ENCODE measurements at regions not wholly inside any gene's neighbourhood (a gene's known extent, or its start where the extent isn't known, plus 50 kb on each side); places are given as distances from the start of the nearest gene placed in this dataset.

DNA sequence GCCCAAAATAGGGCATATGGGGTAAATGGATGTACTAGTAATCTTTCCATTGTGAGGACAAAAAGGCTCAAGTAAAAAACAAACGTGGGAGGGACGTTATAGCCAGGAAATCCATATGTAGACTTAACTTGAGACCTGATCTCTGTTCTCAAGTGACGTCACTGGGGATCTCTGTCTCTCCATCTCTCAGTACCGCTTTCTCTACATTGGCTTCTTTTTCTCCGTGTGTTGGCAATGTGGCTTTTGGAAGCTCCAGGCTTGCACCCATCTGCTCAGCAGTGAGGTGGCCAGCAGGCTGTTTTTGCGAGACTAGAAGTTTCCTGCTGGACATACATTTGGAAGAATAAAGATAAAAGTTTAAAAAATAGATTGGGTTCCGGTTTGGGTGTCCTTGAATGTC is 66.0 kb upstream of the NRXN3 start:
- ChIA-PET CTCF (no interaction called here), POLR2A (no interaction called here)
- Mint-ChIP-seq H3K4me1 (no peaks in the 10 kb centered on the region), H3K27ac (no peak overlapping the region), H3K27me3 (peaks cover 8% of the 10 kb centered on the region), H3K4me3 (no peak overlapping the region), H3K9me3 (ENCODE audit: insufficient read depth) (no peaks in the 10 kb centered on the region)
- TF ChIP-seq EZH2 (IDR thresholded peaks at IDR 0.05; ENCODE audit: borderline replicate concordance, insufficient read depth, low read depth, low read length, poor library complexity, severe bottlenecking), result no peak
- TF ChIP-seq, protein P1, sequence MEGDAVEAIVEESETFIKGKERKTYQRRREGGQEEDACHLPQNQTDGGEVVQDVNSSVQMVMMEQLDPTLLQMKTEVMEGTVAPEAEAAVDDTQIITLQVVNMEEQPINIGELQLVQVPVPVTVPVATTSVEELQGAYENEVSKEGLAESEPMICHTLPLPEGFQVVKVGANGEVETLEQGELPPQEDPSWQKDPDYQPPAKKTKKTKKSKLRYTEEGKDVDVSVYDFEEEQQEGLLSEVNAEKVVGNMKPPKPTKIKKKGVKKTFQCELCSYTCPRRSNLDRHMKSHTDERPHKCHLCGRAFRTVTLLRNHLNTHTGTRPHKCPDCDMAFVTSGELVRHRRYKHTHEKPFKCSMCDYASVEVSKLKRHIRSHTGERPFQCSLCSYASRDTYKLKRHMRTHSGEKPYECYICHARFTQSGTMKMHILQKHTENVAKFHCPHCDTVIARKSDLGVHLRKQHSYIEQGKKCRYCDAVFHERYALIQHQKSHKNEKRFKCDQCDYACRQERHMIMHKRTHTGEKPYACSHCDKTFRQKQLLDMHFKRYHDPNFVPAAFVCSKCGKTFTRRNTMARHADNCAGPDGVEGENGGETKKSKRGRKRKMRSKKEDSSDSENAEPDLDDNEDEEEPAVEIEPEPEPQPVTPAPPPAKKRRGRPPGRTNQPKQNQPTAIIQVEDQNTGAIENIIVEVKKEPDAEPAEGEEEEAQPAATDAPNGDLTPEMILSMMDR (IDR thresholded peaks at IDR 0.05), result no peak
- H3K36me3 ChIP-seq (replicated peaks in 1 of 2; ENCODE audit: control extremely low read depth in 1 of 2, control insufficient read depth in 1 of 2, extremely low read depth in 1 of 2, insufficient read depth in 2 of 2, low read length in 1 of 2), result no peaks in the 10 kb centered on the region
- H3K79me2 ChIP-seq (ENCODE audit: control insufficient read depth, insufficient read depth, low read length), result no peaks in the 10 kb centered on the region
- no peak overlapping the region for H3K27ac ChIP-seq (ENCODE audit: low read length in 2 of 2)
- 72% methylated on average over 5 of the region's 7 CpGs for WGBS (ENCODE audit: insufficient coverage)
- no peaks in the 10 kb centered on the region for H3K27me3 ChIP-seq (replicated peaks in 1 of 4; ENCODE audit: control extremely low read depth in 1 of 4, control insufficient read depth in 3 of 4, insufficient read depth in 4 of 4, low read length in 3 of 4)
- no peak overlapping the region for H3K4me3 ChIP-seq (ENCODE audit: control extremely low read depth in 1 of 5, extremely low read depth in 1 of 5, insufficient read depth in 1 of 5, low read depth in 2 of 5, low read length in 4 of 5)
- ATAC-seq (ENCODE audit: low read depth) (no peak), DNase-seq (no peak)
- H3K4me1 ChIP-seq (ENCODE audit: control insufficient read depth in 2 of 2, insufficient read depth in 2 of 2, low read length in 2 of 2), result no peaks in the 10 kb centered on the region
- no peaks in the 10 kb centered on the region for H4K20me1 ChIP-seq (ENCODE audit: control insufficient read depth, insufficient read depth, low read length, poor library complexity, severe bottlenecking)
- no peak overlapping the region for H3K4me2 ChIP-seq (replicated peaks; ENCODE audit: low read depth, low read length, poor library complexity, severe bottlenecking)
- H3K9me3 ChIP-seq (ENCODE audit: control extremely low read depth in 1 of 3, control insufficient read depth in 2 of 3, insufficient read depth in 1 of 3, low read length in 2 of 3), result no peaks in the 10 kb centered on the region
- no peak overlapping the region for H2AFZ ChIP-seq (ENCODE audit: insufficient read depth, low read depth, low read length, poor library complexity, severe bottlenecking)
- intact Hi-C loops (cut with micrococcal nuclease), result no loop called here
- no peak overlapping the region for H3K9ac ChIP-seq (ENCODE audit: low read length)

DNA sequence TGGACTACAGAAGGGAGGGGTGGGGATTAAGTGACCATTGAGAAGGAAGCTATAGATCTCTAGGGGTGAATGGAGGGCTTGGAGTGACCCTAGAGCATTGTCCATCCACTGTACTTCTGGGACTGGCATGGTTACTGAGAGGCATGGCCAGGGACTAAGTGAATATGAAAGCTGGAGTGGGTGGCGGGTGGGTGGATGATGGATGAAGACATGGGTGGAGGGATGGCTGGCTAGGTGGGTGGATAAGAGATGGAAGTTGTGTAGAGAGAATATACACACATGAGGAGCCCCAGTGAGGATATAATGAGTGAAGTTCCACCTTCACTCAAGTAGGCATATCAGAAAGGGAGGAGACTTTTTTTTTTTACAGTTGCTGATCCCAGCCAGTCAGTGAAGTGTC is 65.5 kb upstream of the NRXN3 start:
- no CpG with 5 or more reads among the region's 1 CpG for WGBS (ENCODE audit: insufficient coverage)
- intact Hi-C loops (cut with micrococcal nuclease), result no loop called here
- no peak for ATAC-seq (ENCODE audit: low read depth)
- no peak overlapping the region for H3K4me3 ChIP-seq (ENCODE audit: control extremely low read depth in 1 of 5, extremely low read depth in 1 of 5, insufficient read depth in 1 of 5, low read depth in 2 of 5, low read length in 4 of 5)
- no peaks in the 10 kb centered on the region for H3K4me1 Mint-ChIP-seq
- ChIA-PET CTCF (no interaction called here), POLR2A (no interaction called here)
- DNase-seq, result no peak
- no peaks in the 10 kb centered on the region for H3K79me2 ChIP-seq (ENCODE audit: control insufficient read depth, insufficient read depth, low read length)
- TF ChIP-seq EZH2 (IDR thresholded peaks at IDR 0.05; ENCODE audit: borderline replicate concordance, insufficient read depth, low read depth, low read length, poor library complexity, severe bottlenecking), result no peak
- TF ChIP-seq, protein P1 (IDR thresholded peaks at IDR 0.05), result no peak
- H3K4me1 ChIP-seq (ENCODE audit: control insufficient read depth in 2 of 2, insufficient read depth in 2 of 2, low read length in 2 of 2), result no peaks in the 10 kb centered on the region
- H3K4me3 Mint-ChIP-seq, result no peak overlapping the region
- no peak overlapping the region for H3K4me2 ChIP-seq (replicated peaks; ENCODE audit: low read depth, low read length, poor library complexity, severe bottlenecking)
- H3K27me3 ChIP-seq (replicated peaks in 1 of 4; ENCODE audit: control extremely low read depth in 1 of 4, control insufficient read depth in 3 of 4, insufficient read depth in 4 of 4, low read length in 3 of 4), result no peaks in the 10 kb centered on the region
- no peak overlapping the region for H3K27ac Mint-ChIP-seq
- H3K27ac ChIP-seq (ENCODE audit: low read length in 2 of 2), result no peak overlapping the region
- no peak overlapping the region for H2AFZ ChIP-seq (ENCODE audit: insufficient read depth, low read depth, low read length, poor library complexity, severe bottlenecking)
- H3K9ac ChIP-seq (ENCODE audit: low read length), result no peak overlapping the region
- peaks cover 6% of the 10 kb centered on the region for H3K27me3 Mint-ChIP-seq
- no peaks in the 10 kb centered on the region for H3K36me3 ChIP-seq (replicated peaks in 1 of 2; ENCODE audit: control extremely low read depth in 1 of 2, control insufficient read depth in 1 of 2, extremely low read depth in 1 of 2, insufficient read depth in 2 of 2, low read length in 1 of 2)
- H4K20me1 ChIP-seq (ENCODE audit: control insufficient read depth, insufficient read depth, low read length, poor library complexity, severe bottlenecking), result no peaks in the 10 kb centered on the region
- H3K9me3 Mint-ChIP-seq (ENCODE audit: insufficient read depth), result no peaks in the 10 kb centered on the region
- H3K9me3 ChIP-seq (ENCODE audit: control extremely low read depth in 1 of 3, control insufficient read depth in 2 of 3, insufficient read depth in 1 of 3, low read length in 2 of 3), result no peaks in the 10 kb centered on the region

All from B cell (primary cell).